ENCODE measurements at regions not wholly inside any gene's neighbourhood (a gene's known extent, or its start where the extent isn't known, plus 50 kb on each side); places are given as distances from the start of the nearest gene placed in this dataset.
"Not testable (repeated sequence)": the region's sequence is repeated elsewhere in the genome, so short reads cannot be mapped to it uniquely, and the experiment has no call there.

- TF ChIP-seq, protein P1, sequence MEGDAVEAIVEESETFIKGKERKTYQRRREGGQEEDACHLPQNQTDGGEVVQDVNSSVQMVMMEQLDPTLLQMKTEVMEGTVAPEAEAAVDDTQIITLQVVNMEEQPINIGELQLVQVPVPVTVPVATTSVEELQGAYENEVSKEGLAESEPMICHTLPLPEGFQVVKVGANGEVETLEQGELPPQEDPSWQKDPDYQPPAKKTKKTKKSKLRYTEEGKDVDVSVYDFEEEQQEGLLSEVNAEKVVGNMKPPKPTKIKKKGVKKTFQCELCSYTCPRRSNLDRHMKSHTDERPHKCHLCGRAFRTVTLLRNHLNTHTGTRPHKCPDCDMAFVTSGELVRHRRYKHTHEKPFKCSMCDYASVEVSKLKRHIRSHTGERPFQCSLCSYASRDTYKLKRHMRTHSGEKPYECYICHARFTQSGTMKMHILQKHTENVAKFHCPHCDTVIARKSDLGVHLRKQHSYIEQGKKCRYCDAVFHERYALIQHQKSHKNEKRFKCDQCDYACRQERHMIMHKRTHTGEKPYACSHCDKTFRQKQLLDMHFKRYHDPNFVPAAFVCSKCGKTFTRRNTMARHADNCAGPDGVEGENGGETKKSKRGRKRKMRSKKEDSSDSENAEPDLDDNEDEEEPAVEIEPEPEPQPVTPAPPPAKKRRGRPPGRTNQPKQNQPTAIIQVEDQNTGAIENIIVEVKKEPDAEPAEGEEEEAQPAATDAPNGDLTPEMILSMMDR (IDR thresholded peaks at IDR 0.05; ENCODE audit: extremely low read depth in 1 of 2, insufficient read depth in 1 of 2, low read depth in 1 of 2, low read length in 2 of 2): not testable (repeated sequence)
- not testable (repeated sequence) for TF ChIP-seq JUN (IDR thresholded peaks at IDR 0.05; ENCODE audit: borderline replicate concordance, insufficient read depth, insufficient read length, low read depth); POLR2AphosphoS5 (IDR thresholded peaks at IDR 0.05; ENCODE audit: insufficient read depth, low read depth, low read length); POLR2A (IDR thresholded peaks at IDR 0.05; ENCODE audit: low read depth, low read length)
These were observed 113.3 kb downstream of the ZNF267 start for GRCh38 chr16:31986895-31987294.
